ENCODE measurements at regions not wholly inside any gene's neighbourhood (a gene's known extent, or its start where the extent isn't known, plus 50 kb on each side); places are given as distances from the start of the nearest gene placed in this dataset.

DNA sequence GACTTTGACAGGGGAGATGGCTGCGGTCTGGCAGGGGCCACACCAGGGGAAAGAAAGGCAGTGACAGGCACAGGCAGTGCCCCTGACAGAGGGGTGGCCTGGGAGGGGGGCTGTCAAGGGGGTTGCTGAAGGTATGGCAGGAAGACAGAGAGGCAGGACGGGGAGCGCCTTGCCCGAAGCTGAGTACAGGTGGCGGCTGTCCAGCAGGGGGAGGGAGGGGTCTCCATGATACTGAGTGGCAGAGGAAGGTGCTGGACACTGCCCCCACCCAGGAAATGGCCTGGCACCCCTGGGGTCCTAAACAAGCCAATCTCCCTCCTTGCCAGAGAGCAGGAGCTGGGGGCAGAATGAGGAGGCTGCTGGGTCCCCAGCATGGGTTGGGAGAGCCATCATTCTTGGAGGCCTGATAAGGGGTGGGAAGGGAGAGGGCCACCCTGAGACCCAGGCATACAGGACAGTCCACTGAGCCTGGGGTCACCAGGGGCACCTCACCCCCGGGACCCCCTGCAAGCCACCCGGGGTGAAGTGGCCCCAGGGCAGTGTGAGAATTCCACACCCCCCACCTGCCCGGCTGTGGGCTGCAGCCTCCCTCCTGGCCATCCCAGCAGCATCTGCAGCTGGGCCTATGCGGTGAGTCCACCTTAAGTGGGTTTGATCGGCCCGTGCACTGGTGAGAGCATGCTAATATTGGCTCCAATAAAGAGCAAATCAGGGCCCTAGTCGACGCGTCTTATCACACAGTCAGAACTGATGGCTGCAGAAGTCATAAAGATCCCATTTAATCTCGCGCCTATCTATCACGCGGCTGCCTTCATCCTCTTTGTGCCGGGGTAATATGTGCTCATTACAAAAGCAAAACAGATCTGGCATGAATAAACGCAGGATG lies 108.5 kb downstream of the FAM53A start:
- no peak overlapping the region for H3K4me2 ChIP-seq (ENCODE audit: insufficient read depth, low read length)
- H3K4me3 ChIP-seq (ENCODE audit: insufficient read depth, low read length), result no peak overlapping the region
- H4K20me1 ChIP-seq (ENCODE audit: insufficient read depth, low read length), result no peaks in the 10 kb centered on the region
- no peaks in the 10 kb centered on the region for H3K79me2 ChIP-seq (ENCODE audit: insufficient read depth, low read length)
- no peaks in the 10 kb centered on the region for H3K36me3 ChIP-seq (ENCODE audit: insufficient read depth, low read length)
- peaks cover 5% of the 10 kb centered on the region for H3K4me1 ChIP-seq (ENCODE audit: insufficient read depth, low read length)
- no peaks in the 10 kb centered on the region for H3K9me3 ChIP-seq (ENCODE audit: low read depth, low read length)
- peak; percentile 75 for DNase-seq (ENCODE audit: insufficient read length, low spot score, missing footprints)
- no peaks in the 10 kb centered on the region for H3K27me3 ChIP-seq (ENCODE audit: insufficient read depth, low read length)
- no peak overlapping the region for H2AFZ ChIP-seq (ENCODE audit: low read length)
- no peak for TF ChIP-seq CTCF (IDR thresholded peaks at IDR 0.05; ENCODE audit: extremely low read depth, low read depth, low read length)
- no peak overlapping the region for H3K27ac ChIP-seq (ENCODE audit: low read depth, low read length)

DNA sequence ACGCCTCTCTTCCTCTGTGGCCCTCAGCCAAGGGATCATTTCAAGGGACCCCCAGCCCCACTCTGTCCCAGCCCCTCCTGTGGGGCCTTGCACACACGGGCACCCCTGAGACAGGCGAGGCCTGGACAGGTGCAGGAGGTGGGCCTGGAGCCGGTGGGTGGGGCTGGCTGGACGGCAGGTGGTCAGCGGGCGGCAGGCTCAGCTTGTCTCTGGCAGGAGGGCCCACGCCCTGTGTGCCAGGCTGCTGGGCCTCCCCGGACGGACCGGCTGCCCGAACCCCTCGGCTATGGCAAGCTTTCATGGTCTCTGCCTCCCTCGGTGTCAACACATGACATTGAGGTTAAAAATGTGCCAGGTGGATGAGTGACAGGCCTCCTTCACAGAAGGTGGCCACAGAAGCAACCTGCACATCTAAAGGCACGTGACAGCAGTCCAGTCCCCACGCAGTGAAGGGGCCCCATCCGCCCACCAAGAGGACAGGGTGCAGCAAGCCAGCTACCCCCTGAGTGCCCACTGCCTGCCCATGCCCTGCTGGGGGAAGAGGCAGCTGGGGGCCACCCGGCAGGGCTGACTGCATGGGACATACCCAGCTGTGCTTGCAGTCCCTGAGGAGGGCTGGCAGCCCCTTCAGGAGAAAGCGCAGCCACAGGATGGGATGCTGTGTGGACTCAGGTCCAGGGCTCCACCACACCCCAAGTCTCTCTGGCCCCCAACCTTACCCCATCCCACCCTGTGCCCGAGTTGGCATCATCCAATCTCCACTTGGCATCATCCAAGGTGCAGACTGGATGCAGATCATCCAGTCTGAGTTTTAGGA lies 109.3 kb downstream of the FAM53A start:
- no peak for TF ChIP-seq CTCF (IDR thresholded peaks at IDR 0.05; ENCODE audit: extremely low read depth, low read depth, low read length)
- Histone ChIP-seq H3K9me3 (ENCODE audit: low read depth, low read length) (no peaks in the 10 kb centered on the region), H3K4me1 (ENCODE audit: insufficient read depth, low read length) (peaks cover 2% of the 10 kb centered on the region)

GRCh38 chr4:1573830-1574459 lies 110.2 kb downstream of the FAM53A start:
- H3K27ac ChIP-seq (ENCODE audit: low read depth, low read length), result no peak overlapping the region
- no peak overlapping the region for H2AFZ ChIP-seq (ENCODE audit: low read length)
- H3K4me2 ChIP-seq (ENCODE audit: insufficient read depth, low read length), result no peak overlapping the region
- H3K4me3 ChIP-seq (ENCODE audit: insufficient read depth, low read length), result no peak overlapping the region
- no peaks in the 10 kb centered on the region for H3K79me2 ChIP-seq (ENCODE audit: insufficient read depth, low read length)
- H3K4me1 ChIP-seq (ENCODE audit: insufficient read depth, low read length), result no peaks in the 10 kb centered on the region
- H4K20me1 ChIP-seq (ENCODE audit: insufficient read depth, low read length), result no peaks in the 10 kb centered on the region
- DNase-seq (ENCODE audit: insufficient read length, low spot score, missing footprints), result peak; percentile 81
- no peaks in the 10 kb centered on the region for H3K9me3 ChIP-seq (ENCODE audit: low read depth, low read length)
- no peaks in the 10 kb centered on the region for H3K36me3 ChIP-seq (ENCODE audit: insufficient read depth, low read length)
- no peaks in the 10 kb centered on the region for H3K27me3 ChIP-seq (ENCODE audit: insufficient read depth, low read length)
- TF ChIP-seq CTCF (IDR thresholded peaks at IDR 0.05; ENCODE audit: extremely low read depth, low read depth, low read length), result no peak

More for the DNA sequence above, 109.3 kb downstream of the FAM53A start:
- H4K20me1 ChIP-seq (ENCODE audit: insufficient read depth, low read length), result no peaks in the 10 kb centered on the region
- DNase-seq (ENCODE audit: insufficient read length, low spot score, missing footprints), result peak; percentile 84
- no peak overlapping the region for H3K4me3 ChIP-seq (ENCODE audit: insufficient read depth, low read length)
- no peak overlapping the region for H2AFZ ChIP-seq (ENCODE audit: low read length)
- H3K27ac ChIP-seq (ENCODE audit: low read depth, low read length), result no peak overlapping the region
- H3K79me2 ChIP-seq (ENCODE audit: insufficient read depth, low read length), result no peaks in the 10 kb centered on the region
- H3K4me2 ChIP-seq (ENCODE audit: insufficient read depth, low read length), result no peak overlapping the region
- no peaks in the 10 kb centered on the region for H3K36me3 ChIP-seq (ENCODE audit: insufficient read depth, low read length)
- no peaks in the 10 kb centered on the region for H3K27me3 ChIP-seq (ENCODE audit: insufficient read depth, low read length)

Measured in osteoblast (primary cell).